Activated CD8-positive, alpha-beta memory T cell treated with anti-CD3 and anti-CD28 coated beads, Interleukin-2, amount 50 U/mL, for 1 hour (primary cell): ENCODE measurements at regions not wholly inside any gene's neighbourhood (a gene's known extent, or its start where the extent isn't known, plus 50 kb on each side); places are given as distances from the start of the nearest gene placed in this dataset.
"Not testable (repeated sequence)": the region's sequence is repeated elsewhere in the genome, so short reads cannot be mapped to it uniquely, and the experiment has no call there.

ENCODE experiments used
- DNase-seq: peaks from one replicate; pipeline ENCODE4 v3.0.0-alpha.2; 2020; ENCODE audit errors: extremely low read depth

DNA sequence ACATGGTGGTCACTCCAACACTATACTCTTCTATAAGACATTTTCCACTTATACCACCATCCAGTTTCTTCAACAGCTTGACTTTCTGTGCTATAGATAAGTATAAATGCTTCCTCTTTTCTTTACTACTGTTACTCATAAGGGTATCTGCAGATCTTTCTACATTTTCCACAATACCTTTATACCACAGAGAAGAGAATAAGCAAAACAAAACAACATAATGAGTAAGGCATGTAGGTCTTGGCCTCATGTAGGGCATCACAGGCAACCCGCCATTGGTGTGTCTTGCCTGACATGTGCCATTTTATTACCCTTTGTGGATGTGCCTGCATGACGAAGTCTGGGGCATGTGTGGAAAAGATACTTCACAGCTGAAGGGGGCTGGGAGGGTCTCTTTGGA lies 265.3 kb upstream of the STARD13 start:
- DNase-seq: no peak

DNA sequence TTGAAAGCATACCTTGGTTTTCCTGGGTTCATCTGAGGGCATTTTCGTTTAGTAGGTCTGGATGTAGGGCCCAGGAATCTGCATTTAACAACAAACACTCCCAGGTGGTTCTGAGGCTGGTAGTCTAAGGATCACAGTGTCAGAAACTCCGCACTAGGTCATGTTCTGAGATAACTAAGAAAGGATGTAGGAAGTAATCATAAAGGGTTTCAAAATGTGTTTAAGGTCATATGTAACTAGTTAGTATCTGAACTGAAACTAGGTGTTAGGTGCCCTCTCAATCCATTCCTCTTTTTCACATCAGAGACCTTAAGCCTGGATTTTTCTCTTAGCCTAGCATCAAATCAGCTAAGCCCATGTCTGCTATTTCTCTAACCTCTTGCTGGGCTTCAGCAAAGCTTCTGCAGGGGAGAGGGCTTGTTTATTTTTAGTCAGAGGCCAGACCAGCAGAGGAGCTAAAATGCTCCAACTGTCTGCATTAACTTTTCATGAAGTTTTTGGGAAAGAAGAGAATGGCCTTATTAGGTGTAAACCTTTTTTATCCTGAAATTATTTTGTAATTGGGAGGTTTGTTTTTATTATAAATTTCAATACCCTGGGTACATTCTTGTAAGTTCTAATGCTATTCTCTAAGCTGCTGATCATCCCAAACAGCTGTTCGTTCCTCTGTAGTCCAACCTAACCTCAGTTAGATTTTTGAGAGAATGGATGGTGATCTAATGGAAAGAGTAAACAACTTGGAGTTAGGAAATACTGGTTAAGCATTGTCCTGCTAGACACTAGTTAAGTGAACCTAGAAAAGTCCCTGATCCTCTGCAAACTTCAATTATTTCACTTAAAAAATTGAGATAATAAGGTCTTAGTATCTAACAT lies 262.8 kb upstream of the RFC3 start:
- no peak for DNase-seq

DNA sequence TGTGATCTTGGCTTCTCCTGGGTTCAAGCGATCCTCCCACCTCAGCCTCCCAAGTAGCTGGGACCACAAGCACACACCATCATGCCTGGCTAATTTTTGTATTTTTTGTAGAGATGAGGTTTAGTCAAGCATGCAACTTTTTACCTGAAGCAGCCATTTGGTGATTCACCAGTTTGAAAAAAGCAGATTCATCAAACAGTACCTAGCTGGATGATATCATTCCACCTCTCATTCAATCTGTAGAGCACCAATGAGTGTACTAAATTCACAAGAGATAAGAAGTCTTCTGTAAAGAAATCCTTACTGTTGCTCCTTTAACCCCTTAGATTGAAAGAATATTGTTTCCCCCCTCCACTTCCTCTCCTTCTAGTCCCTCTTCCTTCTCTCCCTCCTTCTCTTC lies 261.1 kb upstream of the RFC3 start:
- DNase-seq: no peak

DNA sequence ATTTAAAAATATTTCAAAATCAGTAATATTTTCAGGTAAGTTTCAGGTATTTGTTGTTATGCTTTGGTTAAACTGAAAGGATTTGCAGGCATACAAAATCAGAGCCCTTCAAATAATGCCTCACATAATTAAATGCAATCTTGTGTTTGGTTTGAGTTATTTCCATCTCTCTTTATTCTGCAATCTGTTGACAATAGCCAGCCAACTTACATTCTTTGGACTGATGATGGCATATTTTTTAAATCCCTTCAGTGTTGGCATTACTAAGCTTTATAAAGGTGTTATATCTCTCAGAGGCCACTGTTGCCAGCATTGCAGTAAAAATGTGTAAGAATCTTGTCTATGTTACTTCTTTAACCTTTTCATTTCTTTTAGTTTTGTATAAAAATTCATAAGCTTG lies 257.2 kb upstream of the RFC3 start:
- DNase-seq: no peak

DNA sequence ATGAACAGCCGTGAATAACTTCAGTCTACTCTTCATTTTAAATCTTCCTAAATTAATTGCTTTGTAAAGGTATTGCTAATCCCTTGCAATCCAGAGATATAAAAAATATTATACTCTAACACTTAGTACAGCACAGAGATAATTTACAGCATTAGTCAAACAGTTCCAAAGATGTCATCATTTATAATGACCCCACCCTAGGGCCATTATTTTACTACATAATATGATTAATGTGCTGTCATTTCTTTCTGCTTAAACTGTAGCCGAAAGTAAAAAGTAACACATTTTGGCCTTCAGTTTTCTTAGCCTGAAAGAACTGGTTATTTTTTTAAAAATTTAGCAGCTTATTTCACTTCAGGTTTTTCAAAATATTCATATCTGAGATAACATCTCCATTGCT lies 256.3 kb upstream of the RFC3 start:
- no peak for DNase-seq

DNA sequence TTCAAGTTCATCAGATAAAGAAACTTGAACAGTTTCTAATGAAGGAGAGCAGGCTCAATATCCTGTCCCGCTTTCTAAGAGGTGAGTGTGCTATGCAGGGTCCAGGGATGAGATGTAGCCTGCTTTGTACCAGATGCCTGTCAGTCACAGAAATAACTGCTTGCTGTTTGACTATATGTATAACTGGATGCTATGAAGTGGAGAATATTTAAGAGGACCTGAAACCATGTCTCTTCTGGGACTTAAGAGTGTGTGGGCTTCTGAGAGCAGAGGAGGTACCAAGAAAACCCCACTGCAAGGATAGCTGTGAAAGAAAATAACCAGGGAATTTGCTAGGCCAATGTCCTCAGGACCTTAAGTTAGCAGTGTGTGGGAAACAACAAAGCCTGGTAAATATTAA lies 246.3 kb upstream of the RFC3 start:
- no peak for DNase-seq

DNA sequence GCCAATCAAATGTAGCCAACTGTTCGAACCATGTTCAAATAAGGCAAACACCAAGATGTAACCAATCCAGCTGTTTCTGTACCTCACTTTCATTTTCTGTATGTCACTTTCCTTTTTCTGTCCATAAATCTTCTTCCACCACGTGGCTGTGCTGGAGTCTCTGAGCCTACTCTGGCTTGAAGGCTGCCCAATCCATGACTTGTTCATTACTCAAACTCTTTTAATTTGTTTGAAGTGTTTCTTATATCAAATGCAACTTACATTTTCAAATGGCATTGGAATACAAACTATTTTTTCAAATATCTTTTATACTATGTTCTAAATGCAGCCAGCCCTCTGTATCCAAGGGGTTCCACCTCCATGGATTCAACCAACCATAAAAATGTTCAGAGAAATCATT lies 245.6 kb upstream of the RFC3 start:
- DNase-seq: not testable (repeated sequence)

DNA sequence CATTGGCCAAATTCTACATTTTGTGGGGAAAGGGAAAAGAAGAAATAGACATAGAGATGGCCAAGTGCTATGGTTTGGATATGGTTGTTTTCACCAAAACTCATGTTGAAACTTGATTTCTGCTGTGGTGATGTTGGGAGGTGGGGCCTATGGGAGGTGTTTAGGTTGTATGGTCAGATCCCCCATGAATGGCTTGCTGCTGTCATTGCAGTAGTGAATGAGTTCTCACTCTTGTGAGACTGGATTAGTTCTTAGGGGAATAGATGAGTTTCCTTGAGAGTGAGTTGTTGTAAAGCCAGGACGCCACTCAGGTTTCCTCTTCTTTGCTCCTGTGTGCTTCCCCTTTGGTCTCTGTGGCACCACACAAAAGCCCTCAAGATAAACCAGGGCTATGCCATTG lies 242.6 kb upstream of the RFC3 start:
- no peak for DNase-seq

DNA sequence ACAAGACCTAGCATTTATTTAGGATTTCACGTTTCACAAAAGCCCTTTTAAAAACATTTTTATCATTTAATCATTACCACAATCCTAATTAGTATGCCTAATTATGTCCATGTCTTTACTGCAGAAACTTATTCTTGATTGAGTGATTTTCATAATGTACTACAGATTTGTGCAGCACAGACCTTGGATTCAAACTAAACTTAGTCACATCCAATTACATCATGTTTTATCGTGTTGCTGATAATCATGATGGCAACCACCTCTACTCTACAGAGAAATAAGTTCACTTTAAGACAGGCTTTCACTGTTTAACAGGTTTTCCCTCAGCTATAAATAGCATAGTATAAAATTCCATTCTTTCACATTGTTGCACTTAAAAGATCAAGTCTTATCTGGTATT lies 240.9 kb upstream of the RFC3 start:
- no peak for DNase-seq

DNA sequence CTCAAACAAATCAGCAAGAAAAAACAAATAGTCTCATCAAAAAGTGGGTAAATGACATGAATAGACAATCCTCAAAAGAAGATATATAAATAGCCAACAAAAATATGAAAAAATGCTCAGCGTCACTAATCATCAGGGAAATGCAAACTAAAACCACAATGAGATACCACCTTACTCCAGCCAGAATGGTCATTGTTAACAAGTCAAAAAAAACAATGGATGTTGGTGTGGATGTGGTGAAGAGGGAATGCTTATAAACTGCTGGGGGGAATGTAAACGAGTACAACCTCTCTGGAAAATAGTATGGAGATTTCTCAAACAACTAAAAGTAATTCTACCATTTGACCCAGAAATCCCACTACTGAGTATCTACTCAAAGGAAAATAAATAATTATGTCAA lies 239.2 kb upstream of the RFC3 start:
- DNase-seq: no peak

DNA sequence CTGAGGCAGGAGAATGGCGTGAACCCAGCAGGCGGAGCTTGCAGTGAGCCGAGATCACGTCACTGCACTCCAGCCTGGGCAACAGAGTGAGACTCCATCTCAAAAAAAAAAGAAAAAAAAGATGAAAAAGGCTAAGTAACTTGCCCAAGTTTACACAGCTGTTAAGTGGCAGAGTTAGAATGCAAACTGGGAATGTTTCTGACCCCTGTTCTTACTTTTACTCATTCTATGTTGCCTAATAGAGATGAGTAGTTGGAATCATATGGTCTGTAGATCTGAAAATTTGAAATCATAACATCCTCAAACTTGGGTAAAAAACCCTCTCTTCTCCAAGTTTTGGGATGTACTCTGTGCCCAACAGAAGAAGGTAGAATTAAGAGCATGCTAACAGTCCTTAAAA lies 235.8 kb upstream of the RFC3 start:
- no peak for DNase-seq

DNA sequence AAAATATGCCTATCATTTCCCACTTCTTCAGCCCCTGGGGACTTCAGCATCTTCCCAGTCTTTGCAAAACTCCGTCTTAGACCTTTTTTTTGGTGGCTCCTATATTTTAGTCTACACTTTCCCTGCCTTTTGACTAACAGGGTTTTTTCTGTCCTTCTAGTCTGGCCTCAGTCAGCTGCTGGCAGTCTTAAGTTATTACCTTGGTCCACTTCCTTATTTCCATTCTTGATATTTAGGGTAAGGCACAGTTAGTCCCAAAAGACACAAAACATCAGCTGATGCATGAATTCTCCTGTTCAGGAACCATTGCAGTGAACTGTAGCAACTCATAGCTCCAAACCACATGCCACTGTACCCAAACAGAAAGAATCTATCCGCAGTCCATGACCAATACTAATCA lies 234.6 kb upstream of the RFC3 start:
- DNase-seq: no peak

DNA sequence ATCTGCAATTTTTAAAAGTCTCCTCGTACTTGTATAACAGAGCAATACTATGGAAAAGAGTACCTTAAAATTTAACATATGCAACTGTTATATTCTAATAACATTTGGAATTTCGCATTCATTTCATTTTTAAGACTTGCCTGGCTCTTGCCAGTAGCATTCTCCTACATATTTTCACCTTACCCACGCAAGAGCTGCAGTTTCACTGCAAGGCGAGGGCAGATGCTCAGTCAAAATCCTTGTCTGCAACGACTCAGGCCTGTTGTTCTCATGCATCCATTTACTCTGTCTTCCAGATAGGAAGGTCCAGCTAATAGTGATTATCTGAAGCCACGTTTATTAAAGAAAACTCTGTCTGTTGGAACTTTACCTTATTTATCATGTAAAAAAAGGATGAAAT lies 227.0 kb upstream of the RFC3 start:
- DNase-seq: no peak

DNA sequence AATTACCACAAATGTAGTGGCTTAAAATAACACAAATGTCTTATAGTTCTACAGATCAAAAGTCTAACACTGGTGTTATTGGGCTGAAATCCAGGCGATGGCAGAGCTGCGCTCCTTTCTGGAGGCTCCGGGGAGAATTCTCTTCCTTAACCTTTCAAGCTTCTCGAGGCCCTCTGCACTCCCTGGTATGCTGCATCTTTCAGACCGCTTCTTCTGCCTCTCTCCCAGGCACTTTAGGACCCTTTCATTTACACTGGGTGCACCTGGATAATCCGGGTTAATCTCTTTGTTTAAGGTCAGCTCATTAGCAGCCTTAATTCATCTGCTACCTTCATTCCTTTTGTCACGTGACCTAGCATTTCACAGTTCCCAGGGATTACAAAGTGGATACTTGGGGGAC lies 211.3 kb upstream of the RFC3 start:
- DNase-seq: no peak

DNA sequence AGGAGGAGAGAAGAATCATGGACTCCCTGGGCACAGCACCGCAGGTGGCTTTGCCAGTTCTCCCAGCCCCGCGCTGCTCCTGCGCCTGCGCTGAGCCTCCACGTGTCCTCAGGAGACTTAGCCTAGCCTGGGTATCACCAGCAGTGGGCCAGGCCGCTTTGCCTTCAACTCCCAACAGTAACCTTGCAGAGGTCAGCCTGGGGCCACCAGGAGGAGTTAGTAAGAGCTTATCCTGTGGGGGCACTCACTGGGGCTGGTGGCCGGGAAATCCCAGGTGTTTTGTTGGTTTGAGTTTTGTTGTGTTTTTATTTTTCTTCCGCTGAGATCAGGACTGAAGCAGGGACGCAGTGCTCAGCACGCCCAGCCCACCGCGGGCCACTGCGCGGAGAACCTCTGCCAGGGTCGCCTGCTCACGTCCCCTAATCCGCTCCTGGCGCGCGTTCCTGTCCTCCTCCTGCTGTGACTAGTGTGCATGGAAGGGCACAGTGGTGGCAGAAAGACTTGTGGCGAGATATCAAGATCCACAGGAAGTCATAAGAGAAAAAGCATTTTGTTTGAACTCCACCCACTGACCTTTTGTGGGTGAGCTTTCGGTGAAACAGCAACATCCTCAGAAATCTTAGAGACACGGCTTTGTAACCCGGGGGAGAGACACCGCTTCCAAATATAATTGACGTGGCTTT lies 207.4 kb upstream of the RFC3 start:
- no peak for DNase-seq

DNA sequence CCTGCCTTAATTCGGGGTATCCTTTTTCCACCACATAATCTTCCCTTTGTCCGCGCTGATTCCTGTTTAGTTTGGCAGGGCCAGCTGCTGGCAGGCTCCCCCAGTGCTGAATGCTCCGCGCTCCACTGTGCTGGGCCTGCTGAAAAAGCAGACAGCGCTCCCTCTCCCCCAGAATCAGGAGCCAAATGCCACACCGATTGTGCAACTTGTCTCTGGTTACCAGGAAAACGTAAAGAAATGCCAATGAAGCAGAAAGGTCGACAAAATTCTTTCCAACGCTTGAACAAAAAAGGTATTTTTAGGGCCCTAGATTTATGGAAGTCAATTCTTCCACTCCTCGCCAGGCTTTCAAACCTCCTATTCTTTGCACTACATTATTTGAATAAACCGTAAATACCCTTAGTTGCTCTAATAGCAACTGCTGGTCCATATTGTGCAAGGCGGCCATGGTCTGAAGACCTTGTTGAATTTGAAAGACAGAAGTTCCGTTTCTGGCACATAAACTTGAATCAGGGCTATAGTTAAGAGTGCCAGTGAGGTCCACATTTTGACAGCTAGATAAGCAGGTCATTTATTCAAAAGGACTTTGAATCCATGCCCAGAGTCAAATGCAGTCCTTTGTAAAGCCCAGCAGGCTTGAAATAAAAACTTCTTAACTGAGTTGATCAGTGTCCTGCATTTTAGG lies 206.7 kb upstream of the RFC3 start:
- no peak for DNase-seq

DNA sequence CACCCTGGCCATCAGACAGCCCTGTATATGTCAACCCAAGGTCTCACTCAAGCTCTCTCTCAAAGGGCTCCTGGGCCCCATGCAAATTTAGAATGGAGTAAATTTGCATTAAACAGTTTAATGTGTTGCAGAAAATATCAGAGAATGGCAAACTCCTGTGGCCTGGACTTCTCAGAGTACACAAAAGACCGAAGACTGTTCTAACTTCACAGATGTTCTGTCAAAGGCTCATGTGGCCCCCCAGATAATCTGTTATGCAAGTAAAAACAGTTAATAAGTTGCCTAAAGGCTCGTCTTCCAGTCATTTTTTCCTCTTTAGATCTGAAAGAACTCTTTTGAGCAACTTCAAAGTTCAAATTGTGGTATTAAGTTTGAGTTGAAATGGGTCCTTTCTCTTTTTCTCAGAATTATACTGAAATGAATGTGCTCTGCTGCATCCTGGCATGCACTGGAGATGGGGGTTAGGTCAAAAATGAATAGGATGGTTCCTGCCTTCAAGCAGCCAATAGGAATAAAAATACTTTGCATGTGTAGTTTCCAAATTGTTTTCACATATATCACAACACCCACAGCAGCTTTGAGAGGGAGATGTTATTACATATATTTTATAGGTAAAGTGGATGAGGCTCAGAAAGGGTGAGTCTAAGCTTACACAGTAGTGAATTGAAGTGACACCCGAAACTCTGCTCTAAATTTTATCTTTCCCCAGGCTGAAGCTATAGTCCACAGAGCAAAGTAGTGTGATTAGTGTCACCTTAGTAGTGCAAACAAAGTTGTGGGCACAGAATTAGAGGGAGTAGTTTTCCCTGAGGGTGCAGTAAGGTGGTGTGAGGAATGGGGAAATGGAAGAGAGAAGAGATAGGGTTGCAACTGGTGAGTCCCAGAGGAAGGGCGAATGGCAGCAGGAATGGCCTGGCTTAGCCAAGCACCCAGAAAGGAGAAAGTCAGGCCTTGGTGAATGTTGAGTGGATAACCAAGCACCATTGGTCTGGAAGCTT lies 205.0 kb upstream of the RFC3 start:
- DNase-seq: no peak

DNA sequence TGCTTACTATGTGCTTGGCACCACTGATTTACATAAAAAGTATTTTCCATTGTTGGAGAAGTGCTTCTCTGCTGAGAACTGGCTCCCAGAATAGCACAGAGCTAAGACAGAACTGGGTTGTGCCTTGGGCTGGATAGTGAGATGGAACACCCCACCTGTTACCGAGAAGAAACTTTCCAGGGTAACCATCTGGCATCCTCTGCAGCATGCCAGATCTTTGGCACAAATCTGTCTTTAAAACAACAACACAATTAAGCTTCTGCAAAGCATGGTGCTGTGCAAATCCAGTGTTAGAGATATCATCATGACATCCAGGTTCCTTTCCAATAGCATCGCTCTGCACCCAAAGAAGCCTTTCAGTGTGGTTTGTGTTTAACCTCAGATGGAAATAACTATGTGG lies 202.5 kb upstream of the RFC3 start:
- no peak for DNase-seq

DNA sequence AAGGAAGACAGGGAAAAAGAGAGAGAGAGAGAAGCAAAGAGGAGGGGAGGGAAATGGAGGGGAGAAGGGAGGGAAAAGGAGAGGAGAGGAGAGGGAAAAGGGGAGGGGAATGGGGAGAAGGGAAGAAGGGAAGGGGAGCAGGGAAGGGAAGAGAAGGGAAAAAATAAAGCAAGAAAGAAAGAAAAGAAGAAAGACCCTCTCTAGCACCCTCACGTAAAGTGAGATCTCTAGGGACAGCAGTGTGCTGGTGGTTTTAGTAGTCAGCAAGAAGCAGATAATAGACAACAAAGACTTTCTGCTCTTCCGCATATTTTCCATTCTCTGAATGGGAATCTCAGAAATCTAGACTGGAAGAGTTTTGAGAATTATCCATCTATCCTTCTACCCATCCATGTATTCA lies 201.8 kb upstream of the RFC3 start:
- no peak for DNase-seq

DNA sequence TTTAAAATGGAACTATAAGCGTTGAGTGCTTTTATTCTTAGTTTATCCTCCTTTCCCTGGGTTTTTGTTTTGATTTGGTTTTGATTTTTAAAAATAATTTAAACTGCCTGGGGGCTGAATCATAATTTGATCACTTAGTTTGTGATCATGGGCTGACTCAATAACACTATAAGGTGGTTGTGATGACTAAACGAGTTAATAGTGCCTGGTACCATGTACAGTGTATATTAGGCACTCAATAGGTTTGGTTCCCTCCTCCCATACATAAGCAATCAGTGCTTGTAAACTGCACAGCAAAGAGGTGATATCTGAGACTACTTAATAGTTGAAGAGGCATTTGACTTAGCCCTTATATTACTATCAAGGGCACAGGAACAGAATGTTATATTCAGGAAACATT lies 200.9 kb upstream of the RFC3 start:
- DNase-seq: no peak

DNA sequence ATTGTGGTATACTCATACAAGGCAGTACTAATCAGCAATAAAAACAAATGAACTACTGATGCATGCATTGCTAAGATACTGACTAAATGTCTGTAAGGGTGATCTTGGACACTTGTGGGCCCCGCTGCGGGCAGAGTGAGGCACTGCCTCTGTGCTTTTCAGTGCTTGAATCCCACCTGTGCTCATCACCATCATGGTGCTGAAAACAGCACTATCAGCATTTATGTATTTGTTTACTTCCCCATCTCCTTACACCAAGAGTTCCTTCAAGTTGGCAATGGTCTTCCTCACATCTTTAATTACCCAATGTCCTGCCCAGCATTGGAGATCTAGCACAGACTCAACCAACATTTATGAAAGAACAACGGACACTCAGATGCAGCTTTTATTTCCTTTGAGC lies 193.7 kb upstream of the RFC3 start:
- no peak for DNase-seq

DNA sequence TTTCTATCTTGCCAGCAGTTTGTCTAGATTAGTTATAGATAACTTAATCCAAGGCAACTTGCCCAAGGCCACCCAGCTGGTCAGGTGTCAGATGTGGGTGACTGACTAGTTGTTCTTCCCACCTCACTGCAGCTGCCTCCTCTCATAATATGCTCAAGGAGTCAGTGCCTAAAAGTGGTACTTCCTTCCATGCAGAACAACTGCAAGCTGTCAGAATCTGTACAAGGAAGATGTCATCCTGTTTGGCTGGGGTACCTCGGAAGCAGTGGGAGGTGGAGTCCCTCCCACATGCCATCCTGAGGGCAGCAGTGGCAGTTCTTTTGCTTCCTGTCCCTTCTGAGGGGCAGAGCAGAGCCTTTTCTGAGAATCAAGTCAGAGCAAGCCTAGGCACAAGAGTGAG lies 193.2 kb upstream of the RFC3 start:
- no peak for DNase-seq
